Muscle of leg (tissue), 3 donors: ENCODE measurements at regions not wholly inside any gene's neighbourhood (a gene's known extent, or its start where the extent isn't known, plus 50 kb on each side); places are given as distances from the start of the nearest gene placed in this dataset.
A peak's percentile ranks its signal among the peaks of the same experiment; 100 is the strongest.

Experiments used
- DNase-seq: peaks from one replicate; pipeline ENCODE4 v3.0.0; 2013
- H3K27ac ChIP-seq: one replicate; pipeline ENCODE4 v1.5.1; 2013; ENCODE audit warnings: mild to moderate bottlenecking, low read length, control low read depth
- H3K27me3 ChIP-seq: one replicate; pipeline ENCODE4 v1.6.1; 2013; ENCODE audit warnings: low read length; ENCODE audit not compliant: control insufficient read depth, insufficient read depth
- H3K36me3 ChIP-seq: one replicate; pipeline ENCODE4 v1.6.1; 2013; ENCODE audit warnings: low read length; ENCODE audit not compliant: control insufficient read depth, insufficient read depth
- H3K4me1 ChIP-seq: one replicate; pipeline ENCODE4 v1.6.1; 2013; ENCODE audit warnings: low read length; ENCODE audit not compliant: control insufficient read depth, insufficient read depth
- H3K4me3 ChIP-seq: one replicate; pipeline ENCODE4 v1.5.1; 2013; ENCODE audit warnings: low read length, control low read depth
- H3K9me3 ChIP-seq: replicated peaks from 2 replicates; pipeline ENCODE4 v1.6.1; 2013; ENCODE audit warnings: low read depth, low read length; ENCODE audit not compliant: control insufficient read depth
- WGBS: methylation state at CpG from one replicate; pipeline ENCODE4 v1.1.5; 2013; ENCODE audit warnings: missing lambda C conversion rate; ENCODE audit not compliant: insufficient coverage; 5-methylcytosine and 5-hydroxymethylcytosine counted together

DNA sequence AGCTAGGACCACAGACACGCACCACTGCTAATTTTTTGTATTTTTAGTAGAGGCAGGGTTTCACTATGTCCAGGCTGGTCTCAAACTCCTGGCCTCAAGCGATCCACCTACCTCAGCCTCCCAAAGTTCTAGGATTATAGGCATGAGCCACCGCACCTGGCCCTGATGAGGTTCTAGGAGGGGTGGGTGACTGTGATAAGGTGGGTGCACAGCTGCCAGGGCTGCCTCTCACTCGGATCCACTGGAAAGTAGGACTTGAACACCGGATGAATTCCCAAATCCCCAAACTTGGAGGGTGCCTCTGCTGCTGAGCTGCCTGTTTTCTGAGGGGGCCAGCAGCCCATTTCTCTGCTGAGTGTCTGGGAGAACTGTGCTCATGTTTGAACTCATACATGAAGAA lies 68.2 kb upstream of the PARP1 start:
- no peaks in the 10 kb centered on the region for H3K36me3 ChIP-seq
- WGBS = 78% methylated on average over 2 of the region's 5 CpGs

GRCh38 chr1:226476648-226477319 lies 68.9 kb upstream of the PARP1 start:
- Histone ChIP-seq H3K4me3 (no peak overlapping the region), H3K27ac (no peak overlapping the region), H3K4me1 (peaks cover 17% of the 10 kb centered on the region), H3K36me3 (no peaks in the 10 kb centered on the region), H3K27me3 (no peaks in the 10 kb centered on the region), H3K9me3 (no peaks in the 10 kb centered on the region)
- no peak for DNase-seq
- whole genome bisulfite sequencing = 60% methylated on average over 1 of the region's 11 CpGs

More for the DNA sequence above, 68.2 kb upstream of the PARP1 start:
- H3K27me3 ChIP-seq = no peaks in the 10 kb centered on the region
- no peak overlapping the region for H3K27ac ChIP-seq
- no peaks in the 10 kb centered on the region for H3K9me3 ChIP-seq
- DNase-seq = no peak
- peaks cover 10% of the 10 kb centered on the region for H3K4me1 ChIP-seq
- H3K4me3 ChIP-seq = no peak overlapping the region

DNA sequence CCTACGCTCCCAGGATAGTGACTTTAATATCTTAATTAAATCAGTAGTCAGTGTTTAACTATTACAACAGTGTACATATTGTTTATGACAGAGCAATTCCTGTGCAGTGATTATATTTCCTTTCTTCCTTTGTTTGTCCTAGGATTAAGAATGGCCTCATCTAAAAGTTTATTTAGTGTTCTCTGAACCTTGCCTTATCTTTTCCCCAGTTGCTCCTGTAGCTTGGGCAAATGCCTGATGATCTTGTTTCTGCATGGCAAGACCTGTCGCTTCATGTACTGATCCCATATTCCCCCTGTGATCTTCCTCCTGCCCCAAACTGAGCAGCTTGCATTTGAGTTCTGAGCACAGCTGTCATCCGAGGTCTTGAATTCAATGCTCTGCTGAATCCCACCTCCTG lies 69.1 kb upstream of the STUM start:
- Histone ChIP-seq H3K27me3 (no peaks in the 10 kb centered on the region), H3K4me1 (peaks cover 33% of the 10 kb centered on the region), H3K9me3 (no peaks in the 10 kb centered on the region), H3K36me3 (no peaks in the 10 kb centered on the region), H3K27ac (no peak overlapping the region), H3K4me3 (no peak overlapping the region)
- no peak for DNase-seq
- 83% methylated on average over 1 of the region's 3 CpGs for whole genome bisulfite sequencing

- Histone ChIP-seq H3K4me1 (peaks cover 29% of the 10 kb centered on the region), H3K27ac (no peak overlapping the region), H3K36me3 (no peaks in the 10 kb centered on the region), H3K9me3 (no peaks in the 10 kb centered on the region), H3K27me3 (peaks cover 3% of the 10 kb centered on the region), H3K4me3 (no peak overlapping the region)
- WGBS = 79% methylated on average over 2 of the region's 3 CpGs
- DNase-seq = no peak
Measured at GRCh38 chr1:226480461-226480860, 68.1 kb upstream of the STUM start.

- Histone ChIP-seq H3K36me3 (no peaks in the 10 kb centered on the region), H3K4me3 (no peak overlapping the region), H3K27ac (no peak overlapping the region), H3K9me3 (no peaks in the 10 kb centered on the region), H3K27me3 (peaks cover 3% of the 10 kb centered on the region), H3K4me1 (peaks cover 29% of the 10 kb centered on the region)
- DNase-seq = no peak
- WGBS = no CpG with 5 or more reads among the region's 4 CpGs
Measured at GRCh38 chr1:226481133-226481532, 67.4 kb upstream of the STUM start.

- peak; percentile 71 for DNase-seq
- 78% methylated on average over 6 of the region's 6 CpGs for WGBS
- Histone ChIP-seq H3K36me3 (no peaks in the 10 kb centered on the region), H3K27ac (peak overlapping the region; percentile 23), H3K27me3 (peaks cover 3% of the 10 kb centered on the region), H3K4me3 (no peak overlapping the region), H3K9me3 (no peaks in the 10 kb centered on the region), H3K4me1 (peaks cover 29% of the 10 kb centered on the region)
Measured at GRCh38 chr1:226482196-226482595, 66.4 kb upstream of the STUM start.

GRCh38 chr1:226482975-226483700 lies 65.4 kb upstream of the STUM start:
- H3K27me3 ChIP-seq = peaks cover 3% of the 10 kb centered on the region
- H3K4me3 ChIP-seq = no peak overlapping the region
- no peak overlapping the region for H3K27ac ChIP-seq
- no peaks in the 10 kb centered on the region for H3K36me3 ChIP-seq
- peaks cover 29% of the 10 kb centered on the region for H3K4me1 ChIP-seq
- DNase-seq = no peak
- 74% methylated on average over 6 of the region's 10 CpGs for WGBS
- H3K9me3 ChIP-seq = no peaks in the 10 kb centered on the region

DNA sequence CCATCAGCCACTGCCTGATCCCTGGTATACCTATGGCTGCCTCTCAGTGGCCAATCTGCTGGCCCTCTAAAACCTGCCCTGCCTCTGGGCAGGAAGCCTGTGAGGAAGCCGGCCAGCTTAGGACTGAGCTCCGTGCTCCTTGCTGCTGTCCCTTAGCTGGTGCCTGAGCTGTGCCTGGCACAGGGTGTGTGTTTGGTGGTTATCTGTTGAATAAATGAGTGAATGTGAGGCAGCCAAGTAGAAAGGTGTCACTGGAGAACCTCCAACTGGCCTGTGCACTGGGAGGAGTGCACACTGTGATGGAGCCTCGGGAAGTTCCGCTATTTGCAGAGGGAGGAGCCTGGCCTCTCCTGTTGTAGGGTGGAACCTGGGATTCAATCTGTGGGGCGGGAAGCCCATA lies 63.4 kb upstream of the STUM start:
- no peak overlapping the region for H3K4me3 ChIP-seq
- no peaks in the 10 kb centered on the region for H3K36me3 ChIP-seq
- peaks cover 27% of the 10 kb centered on the region for H3K4me1 ChIP-seq
- no peak for DNase-seq
- no peak overlapping the region for H3K27ac ChIP-seq
- WGBS = 67% methylated on average over 5 of the region's 5 CpGs
- no peaks in the 10 kb centered on the region for H3K9me3 ChIP-seq
- peaks cover 3% of the 10 kb centered on the region for H3K27me3 ChIP-seq

GRCh38 chr1:226486161-226486560 lies 62.4 kb upstream of the STUM start:
- no peaks in the 10 kb centered on the region for H3K36me3 ChIP-seq
- H3K9me3 ChIP-seq = no peaks in the 10 kb centered on the region
- peaks cover 3% of the 10 kb centered on the region for H3K27me3 ChIP-seq
- H3K4me1 ChIP-seq = peaks cover 28% of the 10 kb centered on the region
- DNase-seq = no peak
- no peak overlapping the region for H3K4me3 ChIP-seq
- no peak overlapping the region for H3K27ac ChIP-seq
- no CpG with 5 or more reads among the region's 1 CpG for WGBS

DNA sequence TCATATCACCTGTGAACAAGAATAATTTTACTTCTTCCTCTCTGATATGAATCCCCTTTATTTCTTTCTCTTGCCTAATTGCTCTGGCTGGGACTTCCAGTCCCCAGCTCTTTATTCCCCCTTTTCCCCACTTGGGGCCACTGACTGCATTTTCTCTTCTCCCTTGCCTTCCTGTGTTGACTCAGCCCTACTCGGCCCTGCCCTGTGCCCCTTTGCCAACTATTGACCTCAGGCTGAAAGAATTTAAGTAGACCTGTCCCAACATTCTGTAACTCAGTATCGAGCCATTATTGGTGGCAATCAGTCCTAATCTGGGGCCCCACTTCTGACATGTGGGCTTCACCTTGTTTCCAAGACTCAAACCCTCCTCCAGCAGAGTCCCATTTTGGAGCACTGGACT lies 60.6 kb upstream of the STUM start:
- Histone ChIP-seq H3K36me3 (no peaks in the 10 kb centered on the region), H3K27me3 (peaks cover 3% of the 10 kb centered on the region), H3K27ac (no peak overlapping the region), H3K4me3 (no peak overlapping the region), H3K9me3 (no peaks in the 10 kb centered on the region), H3K4me1 (peaks cover 13% of the 10 kb centered on the region)
- WGBS = 70% methylated on average over 2 of the region's 2 CpGs
- DNase-seq = no peak
